RWPE2 (cell line): ENCODE measurements at regions not wholly inside any gene's neighbourhood (a gene's known extent, or its start where the extent isn't known, plus 50 kb on each side); places are given as distances from the start of the nearest gene placed in this dataset.

Experiments used
- ATAC-seq: fragments of 200-7000 bp; cut with Tn5 transposase; 3 replicates; pipeline ENCODE4 v1.9.1; 2021; ENCODE audit warnings: low read depth
- DNase-seq: peaks from one replicate; pipeline ENCODE4 v3.0.0-alpha.2; 2020; ENCODE audit warnings: low spot score
- H3K27ac ChIP-seq: fragments of 450-650 bp; 2 replicates; pipeline ENCODE4 v1.5.1; 2017; ENCODE audit warnings: mild to moderate bottlenecking; ENCODE audit not compliant: poor library complexity, severe bottlenecking
- H3K27me3 ChIP-seq: fragments of 250-450 bp; sonication (Bioruptor Pico); 2 replicates; pipeline ENCODE4 v1.5.1; 2021; ENCODE audit warnings: mild to moderate bottlenecking, moderate library complexity; ENCODE audit not compliant: insufficient read depth, poor library complexity, severe bottlenecking
- H3K36me3 ChIP-seq: fragments of 250-450 bp; sonication (Bioruptor Pico); 2 replicates; pipeline ENCODE4 v1.5.1; 2020; ENCODE audit warnings: low read depth, mild to moderate bottlenecking, moderate library complexity
- H3K4me1 ChIP-seq: fragments of 250-450 bp; sonication (Bioruptor Pico); 2 replicates; pipeline ENCODE4 v1.5.1; 2021; ENCODE audit warnings: mild to moderate bottlenecking, moderate library complexity; ENCODE audit not compliant: insufficient read depth, poor library complexity, severe bottlenecking
- H3K4me3 ChIP-seq: fragments of 250-450 bp; sonication (Bioruptor Pico); 2 replicates; pipeline ENCODE4 v1.5.1; 2021; ENCODE audit warnings: mild to moderate bottlenecking, moderate library complexity; ENCODE audit not compliant: severe bottlenecking
- H3K9me3 ChIP-seq: fragments of 250-450 bp; sonication (Bioruptor Pico); 2 replicates; pipeline ENCODE4 v1.5.1; 2021; ENCODE audit warnings: mild to moderate bottlenecking, moderate library complexity; ENCODE audit not compliant: severe bottlenecking
- TF ChIP-seq, protein P1 (sequence below): fragments of 450-650 bp; IDR thresholded peaks from one replicate; pipeline ENCODE4 v1.5.1; 2017; ENCODE audit warnings: mild to moderate bottlenecking, moderate library complexity; ENCODE audit not compliant: poor library complexity, severe bottlenecking

GRCh38 chr9:8262625-8263622 is 463.3 kb upstream of the DMAC1 start:
- H3K4me3 ChIP-seq: no peak overlapping the region
- ATAC-seq: no peak
- H3K27me3 ChIP-seq: no peaks in the 10 kb centered on the region
- H3K9me3 ChIP-seq: no peaks in the 10 kb centered on the region
- H3K27ac ChIP-seq: no peak overlapping the region
- no peaks in the 10 kb centered on the region for H3K4me1 ChIP-seq
- no peak for DNase-seq
- TF ChIP-seq, protein P1, sequence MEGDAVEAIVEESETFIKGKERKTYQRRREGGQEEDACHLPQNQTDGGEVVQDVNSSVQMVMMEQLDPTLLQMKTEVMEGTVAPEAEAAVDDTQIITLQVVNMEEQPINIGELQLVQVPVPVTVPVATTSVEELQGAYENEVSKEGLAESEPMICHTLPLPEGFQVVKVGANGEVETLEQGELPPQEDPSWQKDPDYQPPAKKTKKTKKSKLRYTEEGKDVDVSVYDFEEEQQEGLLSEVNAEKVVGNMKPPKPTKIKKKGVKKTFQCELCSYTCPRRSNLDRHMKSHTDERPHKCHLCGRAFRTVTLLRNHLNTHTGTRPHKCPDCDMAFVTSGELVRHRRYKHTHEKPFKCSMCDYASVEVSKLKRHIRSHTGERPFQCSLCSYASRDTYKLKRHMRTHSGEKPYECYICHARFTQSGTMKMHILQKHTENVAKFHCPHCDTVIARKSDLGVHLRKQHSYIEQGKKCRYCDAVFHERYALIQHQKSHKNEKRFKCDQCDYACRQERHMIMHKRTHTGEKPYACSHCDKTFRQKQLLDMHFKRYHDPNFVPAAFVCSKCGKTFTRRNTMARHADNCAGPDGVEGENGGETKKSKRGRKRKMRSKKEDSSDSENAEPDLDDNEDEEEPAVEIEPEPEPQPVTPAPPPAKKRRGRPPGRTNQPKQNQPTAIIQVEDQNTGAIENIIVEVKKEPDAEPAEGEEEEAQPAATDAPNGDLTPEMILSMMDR: no peak
- no peaks in the 10 kb centered on the region for H3K36me3 ChIP-seq

- DNase-seq (no peak), ATAC-seq (no peak)
- Histone ChIP-seq H3K4me3 (no peak overlapping the region), H3K9me3 (no peaks in the 10 kb centered on the region), H3K27ac (no peak overlapping the region), H3K27me3 (no peaks in the 10 kb centered on the region), H3K36me3 (no peaks in the 10 kb centered on the region), H3K4me1 (no peaks in the 10 kb centered on the region)
- TF ChIP-seq, protein P1: no peak
Observed at GRCh38 chr9:8261737-8262136, 462.2 kb upstream of the DMAC1 start.

DNA sequence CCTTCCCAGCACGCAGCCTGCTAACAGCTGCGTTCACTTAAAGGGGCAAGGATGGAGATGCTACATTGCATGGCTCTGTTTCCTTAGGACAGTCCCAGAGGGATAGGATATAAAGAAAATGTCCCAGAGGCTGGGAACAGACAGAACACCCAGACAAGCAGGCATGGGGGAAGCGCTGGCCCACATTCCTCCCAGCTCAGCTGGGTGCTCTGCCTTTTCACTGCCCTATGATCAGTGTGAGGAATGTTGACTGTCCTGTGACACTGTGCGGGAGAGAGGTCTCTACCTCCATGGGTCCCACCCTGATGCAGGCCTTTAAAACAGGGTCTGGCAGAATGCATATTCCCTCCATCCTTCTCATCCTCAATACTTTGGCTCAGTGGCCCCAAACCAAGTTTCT is 459.4 kb upstream of the DMAC1 start:
- TF ChIP-seq, protein P1: no peak
- no peaks in the 10 kb centered on the region for H3K4me1 ChIP-seq
- no peaks in the 10 kb centered on the region for H3K27me3 ChIP-seq
- DNase-seq (no peak), ATAC-seq (no peak)
- H3K36me3 ChIP-seq: no peaks in the 10 kb centered on the region
- H3K27ac ChIP-seq: no peak overlapping the region
- no peak overlapping the region for H3K4me3 ChIP-seq
- H3K9me3 ChIP-seq: no peaks in the 10 kb centered on the region

DNA sequence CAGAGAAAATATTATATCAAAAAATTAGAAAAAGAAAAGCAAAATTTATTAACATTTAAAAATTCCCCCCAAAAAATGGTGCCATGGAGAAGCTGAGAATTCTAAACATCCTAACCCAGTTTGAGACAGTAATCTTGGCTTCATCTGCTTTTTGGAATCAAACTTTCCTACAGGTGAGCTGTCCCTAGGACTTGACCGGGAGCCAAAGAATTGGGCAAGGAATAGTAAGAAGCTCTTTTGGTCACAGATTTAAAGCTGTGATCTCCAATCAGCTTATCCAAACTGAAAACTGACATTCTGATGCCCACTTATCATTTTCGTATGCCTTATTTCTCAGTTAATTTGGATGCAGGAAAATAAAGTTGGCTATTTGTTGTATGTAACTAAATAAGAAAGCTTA is 457.3 kb upstream of the DMAC1 start:
- no peak overlapping the region for H3K4me3 ChIP-seq
- H3K36me3 ChIP-seq: no peaks in the 10 kb centered on the region
- no peaks in the 10 kb centered on the region for H3K4me1 ChIP-seq
- ATAC-seq (no peak), DNase-seq (no peak)
- no peaks in the 10 kb centered on the region for H3K27me3 ChIP-seq
- H3K27ac ChIP-seq: no peak overlapping the region
- H3K9me3 ChIP-seq: no peaks in the 10 kb centered on the region
- TF ChIP-seq, protein P1: no peak

DNA sequence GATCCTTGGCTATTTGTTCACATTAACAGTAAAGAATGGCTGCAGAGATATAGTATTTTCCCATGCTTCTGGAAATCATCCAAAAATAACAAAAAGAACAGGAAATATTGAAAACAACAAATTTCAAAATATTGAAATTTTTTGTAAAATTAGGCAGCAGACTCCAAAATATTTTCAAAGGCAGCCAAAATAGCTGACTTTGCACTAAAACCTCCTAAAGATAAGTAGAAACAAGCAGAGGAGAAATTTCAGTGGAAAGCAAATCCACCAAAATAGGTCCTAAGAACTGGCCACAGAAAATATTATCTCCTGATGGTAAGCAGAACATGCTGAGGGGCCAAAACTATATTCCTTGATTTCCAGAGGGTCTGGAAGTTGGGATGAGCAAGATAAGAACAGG is 456.3 kb upstream of the DMAC1 start:
- Histone ChIP-seq H3K27ac (no peak overlapping the region), H3K36me3 (no peaks in the 10 kb centered on the region), H3K4me3 (no peak overlapping the region), H3K4me1 (no peaks in the 10 kb centered on the region), H3K27me3 (no peaks in the 10 kb centered on the region), H3K9me3 (no peaks in the 10 kb centered on the region)
- TF ChIP-seq, protein P1: no peak
- DNase-seq (no peak), ATAC-seq (no peak)
